PC-3 (cell line): ENCODE measurements at regions not wholly inside any gene's neighbourhood (a gene's known extent, or its start where the extent isn't known, plus 50 kb on each side); places are given as distances from the start of the nearest gene placed in this dataset.

Experiments
- ATAC-seq: fragments of 200-7000 bp; cut with Tn5 transposase; 2 replicates; pipeline ENCODE4 v1.9.1; 2020; ENCODE audit warnings: mild to moderate bottlenecking, moderate library complexity
- BruUV-seq: library from RNA; stranded (reverse); fragments of 400-500 nt; replicated peaks from 2 replicates; lab custom pipeline; 2021; lab: Mats Ljungman, UMichigan
- CTCF ChIA-PET: fragments of 300-600 bp; sonication (Branson Sonifier 250); formaldehyde crosslinking; loops from one replicate; lab custom pipeline; 2022; ENCODE audit warnings: antibody characterized with exemption; lab: Charles Lee
- POLR2A ChIA-PET: fragments of 300-600 bp; sonication (Branson Sonifier 250); formaldehyde crosslinking; loops from one replicate; lab custom pipeline; 2022; ENCODE audit warnings: antibody characterized with exemption; ENCODE audit not compliant: unreplicated experiment; lab: Charles Lee
- DNase-seq: peaks from one replicate; pipeline ENCODE4 v3.0.0-alpha.2; 2015
- H2AFZ ChIP-seq: fragments of 300-600 bp; sonication (generic); 2 replicates; pipeline ENCODE4 v1.6.0; 2016; ENCODE audit warnings: antibody characterized with exemption, low read length
- H3F3A ChIP-seq: fragments of 300-600 bp; sonication (generic); one replicate; pipeline ENCODE4 v1.6.0; 2017; ENCODE audit warnings: antibody characterized with exemption, low read length, control low read depth, mild to moderate bottlenecking; ENCODE audit not compliant: unreplicated experiment
- H3K27ac ChIP-seq: fragments of 300-600 bp; sonication (generic); 2 replicates; pipeline ENCODE4 v1.5.1; 2016; ENCODE audit warnings: mild to moderate bottlenecking, low read length
- H3K27me3 ChIP-seq: fragments of 300-600 bp; sonication (generic); 2 replicates; pipeline ENCODE4 v1.6.1; 2016; ENCODE audit warnings: low read length, mixed read lengths
- H3K36me3 ChIP-seq: fragments of 300-600 bp; sonication (generic); 2 replicates; pipeline ENCODE4 v1.6.1; 2016; ENCODE audit warnings: low read depth, mixed run types, low read length, mixed read lengths
- H3K4me1 ChIP-seq: fragments of 300-600 bp; sonication (generic); 2 replicates; pipeline ENCODE4 v1.5.1; 2016; ENCODE audit warnings: low read length; ENCODE audit not compliant: insufficient read depth
- H3K4me2 ChIP-seq: fragments of 300-600 bp; sonication (generic); 2 replicates; pipeline ENCODE4 v1.6.0; 2016; ENCODE audit warnings: low read length
- H3K4me3 ChIP-seq: fragments of 300-600 bp; sonication (generic); 2 replicates; pipeline ENCODE4 v1.5.1; 2016; ENCODE audit warnings: mild to moderate bottlenecking, low read length, mixed read lengths
- H3K79me2 ChIP-seq: fragments of 300-600 bp; sonication (generic); 2 replicates; pipeline ENCODE4 v1.6.1; 2017; ENCODE audit warnings: low read length, mixed read lengths
- H3K9ac ChIP-seq: fragments of 300-600 bp; sonication (generic); 2 replicates; pipeline ENCODE4 v1.6.0; 2016; ENCODE audit warnings: mild to moderate bottlenecking, low read length
- H3K9me2 ChIP-seq: fragments of 300-600 bp; sonication (generic); replicated peaks from 2 replicates; pipeline ENCODE4 v1.6.1; 2016; ENCODE audit warnings: mixed run types, low read length, mixed read lengths
- H3K9me3 ChIP-seq: fragments of 300-600 bp; sonication (generic); 2 replicates; pipeline ENCODE4 v1.6.1; 2016; ENCODE audit warnings: low read length, mixed read lengths
- H4K20me1 ChIP-seq: fragments of 300-600 bp; sonication (generic); 2 replicates; pipeline ENCODE4 v1.6.1; 2016; ENCODE audit warnings: low read length, mixed read lengths
- EZH2 ChIP-seq: fragments of 300-600 bp; sonication (generic); IDR thresholded peaks from one replicate; pipeline ENCODE4 v1.6.1; 2017; ENCODE audit warnings: antibody characterized with exemption, mild to moderate bottlenecking, low read length; ENCODE audit not compliant: unreplicated experiment
- EZH2phosphoT487 ChIP-seq: fragments of 300-600 bp; sonication (generic); IDR thresholded peaks from 2 replicates; pipeline ENCODE4 v1.6.1; 2018; ENCODE audit warnings: mild to moderate bottlenecking, antibody characterized with exemption, low read length, borderline replicate concordance
- intact Hi-C: fragments of 100-400 bp; cut with micrococcal nuclease; formaldehyde crosslinking; loops from 2 replicates; pipeline ENCODE4 v1.9.0; 2023
- TF ChIP-seq, protein P1 (sequence below): fragments of 300-600 bp; sonication (generic); conservative IDR thresholded peaks from 2 replicates; pipeline ENCODE4 v1.5.1; 2017; ENCODE audit warnings: antibody characterized with exemption, low read depth, mild to moderate bottlenecking, low read length

DNA sequence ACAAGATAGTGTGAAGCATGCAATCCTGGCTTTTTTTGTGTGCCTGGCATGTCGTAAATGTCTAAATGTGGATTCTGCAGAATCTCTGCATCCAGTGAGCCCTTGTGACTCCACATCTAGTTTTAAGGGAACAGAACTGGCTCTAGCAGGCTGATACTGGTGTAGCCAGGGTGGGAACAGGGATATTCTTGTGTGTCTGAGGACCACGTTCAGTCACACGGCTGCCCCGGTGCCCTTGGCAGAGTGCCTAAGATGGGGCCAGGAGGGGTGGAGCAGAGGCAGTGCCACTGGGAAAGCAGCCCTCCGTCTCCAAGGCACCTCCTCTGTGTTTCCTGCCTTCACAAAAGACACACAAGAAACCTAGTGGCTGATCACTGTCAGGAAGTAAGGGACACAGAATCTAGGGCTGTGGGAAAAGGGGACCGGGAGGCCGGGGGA is 91.5 kb upstream of the PARD3B start:
- BruUV-seq, result no TSS peak
- peaks cover 4% of the 10 kb centered on the region for H3F3A ChIP-seq
- ChIA-PET POLR2A (no interaction called here), CTCF (no interaction called here)
- no peak overlapping the region for H3K4me2 ChIP-seq
- TF ChIP-seq EZH2phosphoT487 (no peak), EZH2 (no peak)
- TF ChIP-seq, protein P1, sequence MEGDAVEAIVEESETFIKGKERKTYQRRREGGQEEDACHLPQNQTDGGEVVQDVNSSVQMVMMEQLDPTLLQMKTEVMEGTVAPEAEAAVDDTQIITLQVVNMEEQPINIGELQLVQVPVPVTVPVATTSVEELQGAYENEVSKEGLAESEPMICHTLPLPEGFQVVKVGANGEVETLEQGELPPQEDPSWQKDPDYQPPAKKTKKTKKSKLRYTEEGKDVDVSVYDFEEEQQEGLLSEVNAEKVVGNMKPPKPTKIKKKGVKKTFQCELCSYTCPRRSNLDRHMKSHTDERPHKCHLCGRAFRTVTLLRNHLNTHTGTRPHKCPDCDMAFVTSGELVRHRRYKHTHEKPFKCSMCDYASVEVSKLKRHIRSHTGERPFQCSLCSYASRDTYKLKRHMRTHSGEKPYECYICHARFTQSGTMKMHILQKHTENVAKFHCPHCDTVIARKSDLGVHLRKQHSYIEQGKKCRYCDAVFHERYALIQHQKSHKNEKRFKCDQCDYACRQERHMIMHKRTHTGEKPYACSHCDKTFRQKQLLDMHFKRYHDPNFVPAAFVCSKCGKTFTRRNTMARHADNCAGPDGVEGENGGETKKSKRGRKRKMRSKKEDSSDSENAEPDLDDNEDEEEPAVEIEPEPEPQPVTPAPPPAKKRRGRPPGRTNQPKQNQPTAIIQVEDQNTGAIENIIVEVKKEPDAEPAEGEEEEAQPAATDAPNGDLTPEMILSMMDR, result no peak
- peaks cover 22% of the 10 kb centered on the region for H3K4me1 ChIP-seq
- H3K79me2 ChIP-seq, result no peaks in the 10 kb centered on the region
- DNase-seq (no peak), ATAC-seq (no peak)
- H3K4me3 ChIP-seq, result no peak overlapping the region
- no peak overlapping the region for H2AFZ ChIP-seq
- intact Hi-C loops, result loop anchor here (2.0 to 10.0 kb wide), 2 partner anchors 19 to 191 kb away; no protein-coding TSS in a partner anchor
- H3K27me3 ChIP-seq, result no peaks in the 10 kb centered on the region
- no peak overlapping the region; the same call in 1 of the 2 replicates for H3K27ac ChIP-seq
- H3K36me3 ChIP-seq, result no peaks in the 10 kb centered on the region
- H4K20me1 ChIP-seq, result no peaks in the 10 kb centered on the region
- H3K9me3 ChIP-seq, result no peaks in the 10 kb centered on the region
- no peak overlapping the region for H3K9ac ChIP-seq
- no peaks in the 10 kb centered on the region for H3K9me2 ChIP-seq

DNA sequence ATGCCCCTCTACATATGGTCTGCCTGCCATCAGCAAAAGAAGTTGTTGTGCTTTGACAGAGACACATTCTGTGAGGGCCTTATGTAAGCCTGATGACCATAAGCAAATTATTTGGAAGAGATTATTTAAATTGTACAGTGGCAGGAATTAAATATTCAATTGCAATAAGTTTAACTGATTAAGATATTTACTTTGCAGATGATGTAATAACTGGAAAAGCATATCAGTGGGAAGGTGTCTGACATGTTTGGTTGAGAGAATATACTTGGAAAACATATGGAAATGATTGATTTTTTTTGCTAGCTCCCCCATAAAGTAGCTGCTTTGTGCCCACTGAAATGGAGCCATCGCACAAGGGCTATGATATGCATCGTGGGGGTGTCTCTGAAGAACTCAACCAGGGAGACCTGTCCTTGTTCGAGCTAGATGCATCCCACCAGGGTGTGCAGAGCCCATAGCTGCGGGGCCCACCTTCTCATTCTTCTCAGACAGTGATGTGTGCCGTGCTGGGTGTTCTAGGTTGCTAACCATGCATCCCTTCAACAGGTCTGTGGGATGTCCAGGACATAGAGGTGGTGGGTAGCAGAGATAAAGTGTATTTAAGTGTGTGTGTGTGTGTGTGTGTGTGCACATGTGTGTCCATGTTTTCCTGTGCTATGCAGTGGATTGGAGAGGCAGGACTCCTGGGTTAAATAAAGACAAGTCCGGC is 90.4 kb upstream of the PARD3B start:
- intact Hi-C loops, result loop anchor here (10.0 kb wide), 1 partner anchor 190 kb away; no protein-coding TSS in a partner anchor
- H3K9me2 ChIP-seq, result no peaks in the 10 kb centered on the region
- H3K27ac ChIP-seq, result no peak overlapping the region
- ATAC-seq (no peak), DNase-seq (no peak)
- no peaks in the 10 kb centered on the region for H3K79me2 ChIP-seq
- no peaks in the 10 kb centered on the region for H3K9me3 ChIP-seq
- ChIA-PET CTCF (no interaction called here), POLR2A (no interaction called here)
- no peak overlapping the region for H3K9ac ChIP-seq
- no peak overlapping the region for H3K4me3 ChIP-seq
- H3F3A ChIP-seq, result peaks cover 4% of the 10 kb centered on the region
- no peaks in the 10 kb centered on the region for H3K27me3 ChIP-seq
- no peak for TF ChIP-seq EZH2
- TF ChIP-seq, protein P1, result no peak
- H3K36me3 ChIP-seq, result no peaks in the 10 kb centered on the region
- H3K4me2 ChIP-seq, result no peak overlapping the region
- peaks cover 22% of the 10 kb centered on the region for H3K4me1 ChIP-seq
- no TSS peak for BruUV-seq
- H4K20me1 ChIP-seq, result no peaks in the 10 kb centered on the region
- no peak overlapping the region for H2AFZ ChIP-seq

DNA sequence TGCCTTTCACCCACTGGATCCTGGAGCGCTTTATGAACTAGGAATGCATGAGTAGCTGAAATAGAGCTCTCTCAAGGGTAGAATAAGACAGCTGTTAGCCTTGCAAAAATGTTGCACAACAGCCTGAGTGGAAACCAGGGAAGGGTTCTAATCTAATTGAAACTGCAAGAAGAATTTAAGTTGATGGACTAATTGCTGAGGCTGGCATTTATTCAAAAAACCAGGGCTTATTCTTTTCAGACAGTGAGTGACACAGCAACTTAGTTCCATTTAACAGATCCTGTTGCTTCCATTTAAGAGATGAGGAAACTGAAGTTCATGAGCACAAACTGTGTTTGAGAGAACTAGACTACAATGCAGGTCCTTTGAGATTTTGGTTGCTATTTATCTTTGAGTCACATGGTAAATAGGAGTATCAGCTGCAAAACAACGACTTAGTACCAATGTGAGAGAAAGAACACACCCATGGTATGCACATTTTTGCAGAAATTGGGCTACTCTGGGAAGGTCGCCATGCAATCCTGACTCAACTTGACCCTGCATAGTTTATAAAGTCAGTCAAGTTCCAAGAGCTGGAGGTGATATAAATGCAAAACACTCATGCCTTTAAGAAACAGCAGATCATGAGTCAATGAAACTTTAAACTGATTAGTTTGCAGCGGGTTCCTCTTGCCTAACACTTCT is 76.4 kb upstream of the PARD3B start:
- no peaks in the 10 kb centered on the region for H3K79me2 ChIP-seq
- intact Hi-C loops, result no loop called here
- ATAC-seq (peak; percentile 79), DNase-seq (peak; percentile 81)
- H3K4me2 ChIP-seq, result peak overlapping the region; percentile 11
- H3K27me3 ChIP-seq, result no peaks in the 10 kb centered on the region
- no peak overlapping the region for H3K9ac ChIP-seq
- ChIA-PET POLR2A (no interaction called here), CTCF (no interaction called here)
- H2AFZ ChIP-seq, result peak overlapping the region; percentile 7; the same call in 1 of the 2 replicates
- no peaks in the 10 kb centered on the region for H4K20me1 ChIP-seq
- H3K9me2 ChIP-seq, result no peaks in the 10 kb centered on the region
- BruUV-seq, result no TSS peak
- no peaks in the 10 kb centered on the region for H3F3A ChIP-seq
- no peak for TF ChIP-seq EZH2phosphoT487
- no peaks in the 10 kb centered on the region for H3K36me3 ChIP-seq
- H3K9me3 ChIP-seq, result no peaks in the 10 kb centered on the region
- H3K27ac ChIP-seq, result peak overlapping the region; percentile 36
- no peak overlapping the region for H3K4me3 ChIP-seq
- H3K4me1 ChIP-seq, result peaks cover 16% of the 10 kb centered on the region
